ENCODE measurements at regions not wholly inside any gene's neighbourhood (a gene's known extent, or its start where the extent isn't known, plus 50 kb on each side); places are given as distances from the start of the nearest gene placed in this dataset.
"Not testable (repeated sequence)": the region's sequence is repeated elsewhere in the genome, so short reads cannot be mapped to it uniquely, and the experiment has no call there.

- no peak overlapping the region for H3K4me3 ChIP-seq (replicated peaks in 1 of 2; ENCODE audit: low read depth in 2 of 2, low read length in 2 of 2)
- TF ChIP-seq CTCF (IDR thresholded peaks at IDR 0.05; ENCODE audit: low read depth, low read length): no peak
- no peak for DNase-seq (ENCODE audit: low read depth in 2 of 2)
Observed at GRCh38 chr7:66503551-66504031, 125.1 kb upstream of the KCTD7 start.

- TF ChIP-seq CTCF (IDR thresholded peaks at IDR 0.05; ENCODE audit: low read depth, low read length): no peak
- DNase-seq (ENCODE audit: low read depth in 2 of 2): no peak
- no peak overlapping the region for H3K4me3 ChIP-seq (replicated peaks in 1 of 2; ENCODE audit: low read depth in 2 of 2, low read length in 2 of 2)
Observed at GRCh38 chr7:66504131-66504530, 124.5 kb upstream of the KCTD7 start.

DNA sequence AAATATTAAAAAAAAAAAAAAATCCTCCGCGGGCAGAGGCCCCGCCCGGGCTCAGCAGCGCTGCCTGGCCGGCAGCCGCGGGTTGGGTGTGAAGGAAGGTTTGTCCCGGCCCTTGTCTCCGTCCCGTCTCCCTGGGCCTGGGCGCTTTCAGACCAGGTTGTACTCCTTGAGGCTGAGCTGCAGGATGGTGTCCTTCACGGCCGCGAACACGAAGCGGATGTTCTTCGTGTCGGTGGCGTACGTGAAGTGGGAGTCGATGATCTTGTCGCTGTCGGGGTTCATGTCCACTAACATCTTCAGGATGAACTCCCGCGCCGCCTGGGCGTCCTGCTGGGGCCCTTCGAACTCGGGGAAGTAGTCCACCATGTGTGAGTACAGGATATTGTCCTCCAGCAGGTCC, 123.7 kb upstream of the KCTD7 start:
- no peak overlapping the region for H3K4me3 ChIP-seq (replicated peaks in 1 of 2; ENCODE audit: low read depth in 2 of 2, low read length in 2 of 2)
- TF ChIP-seq CTCF (IDR thresholded peaks at IDR 0.05; ENCODE audit: low read depth, low read length): no peak
- no peak for DNase-seq (ENCODE audit: low read depth in 2 of 2)

GRCh38 chr7:66505531-66506451, 122.9 kb upstream of the KCTD7 start:
- H3K4me3 ChIP-seq (replicated peaks in 1 of 2; ENCODE audit: low read depth in 2 of 2, low read length in 2 of 2): peak overlapping the region; percentile 11 to 34
- no peak for DNase-seq (ENCODE audit: low read depth in 2 of 2)

GRCh38 chr7:66506703-66507102, 122.0 kb upstream of the KCTD7 start:
- DNase-seq (ENCODE audit: low read depth in 2 of 2); H3K4me3 ChIP-seq (replicated peaks in 1 of 2; ENCODE audit: low read depth in 2 of 2, low read length in 2 of 2): not testable (repeated sequence)

More at GRCh38 chr7:66505531-66506451, 122.9 kb upstream of the KCTD7 start:
- TF ChIP-seq CTCF (IDR thresholded peaks at IDR 0.05; ENCODE audit: low read depth, low read length): no peak

- no peak overlapping the region for H3K4me3 ChIP-seq (replicated peaks in 1 of 2; ENCODE audit: low read depth in 2 of 2, low read length in 2 of 2)
- no peak for DNase-seq (ENCODE audit: low read depth in 2 of 2)
- no peak for TF ChIP-seq CTCF (IDR thresholded peaks at IDR 0.05; ENCODE audit: low read depth, low read length)
Observed at GRCh38 chr7:66507764-66508296, 120.9 kb upstream of the KCTD7 start.

GRCh38 chr7:66508431-66508830, 120.2 kb upstream of the KCTD7 start:
- TF ChIP-seq CTCF (IDR thresholded peaks at IDR 0.05; ENCODE audit: low read depth, low read length): no peak
- DNase-seq (ENCODE audit: low read depth in 2 of 2): no peak
- H3K4me3 ChIP-seq (replicated peaks in 1 of 2; ENCODE audit: low read depth in 2 of 2, low read length in 2 of 2): no peak overlapping the region
